ENCODE measurements at regions not wholly inside any gene's neighbourhood (a gene's known extent, or its start where the extent isn't known, plus 50 kb on each side); places are given as distances from the start of the nearest gene placed in this dataset.

GRCh38 chr1:208637181-208637580 is 393.0 kb upstream of the PLXNA2 start:
- DNase-seq (ENCODE audit: low read depth, low spot score), result no peak

DNA sequence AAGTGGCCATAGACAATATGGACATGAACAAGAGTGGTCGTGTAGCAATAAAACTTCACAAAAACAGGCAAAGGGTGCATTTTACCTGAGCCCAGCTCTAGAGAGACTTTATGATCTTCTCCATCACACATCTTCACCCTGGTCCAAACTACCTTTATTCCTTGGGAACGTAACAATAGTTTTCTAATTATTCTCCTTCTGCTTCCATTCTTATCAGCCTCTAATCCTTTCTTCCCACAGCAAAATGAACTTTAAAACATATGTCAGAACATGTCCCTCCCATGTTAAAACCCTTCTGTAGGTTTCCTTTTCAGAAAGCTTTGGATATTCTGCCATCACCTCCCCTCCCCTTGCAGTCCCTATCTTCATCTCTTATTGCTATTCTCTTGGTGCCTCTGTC is 395.2 kb upstream of the PLXNA2 start:
- DNase-seq (ENCODE audit: low read depth, low spot score), result no peak

GRCh38 chr1:208640295-208640694 is 396.1 kb upstream of the PLXNA2 start:
- DNase-seq (ENCODE audit: low read depth, low spot score), result no peak

DNA sequence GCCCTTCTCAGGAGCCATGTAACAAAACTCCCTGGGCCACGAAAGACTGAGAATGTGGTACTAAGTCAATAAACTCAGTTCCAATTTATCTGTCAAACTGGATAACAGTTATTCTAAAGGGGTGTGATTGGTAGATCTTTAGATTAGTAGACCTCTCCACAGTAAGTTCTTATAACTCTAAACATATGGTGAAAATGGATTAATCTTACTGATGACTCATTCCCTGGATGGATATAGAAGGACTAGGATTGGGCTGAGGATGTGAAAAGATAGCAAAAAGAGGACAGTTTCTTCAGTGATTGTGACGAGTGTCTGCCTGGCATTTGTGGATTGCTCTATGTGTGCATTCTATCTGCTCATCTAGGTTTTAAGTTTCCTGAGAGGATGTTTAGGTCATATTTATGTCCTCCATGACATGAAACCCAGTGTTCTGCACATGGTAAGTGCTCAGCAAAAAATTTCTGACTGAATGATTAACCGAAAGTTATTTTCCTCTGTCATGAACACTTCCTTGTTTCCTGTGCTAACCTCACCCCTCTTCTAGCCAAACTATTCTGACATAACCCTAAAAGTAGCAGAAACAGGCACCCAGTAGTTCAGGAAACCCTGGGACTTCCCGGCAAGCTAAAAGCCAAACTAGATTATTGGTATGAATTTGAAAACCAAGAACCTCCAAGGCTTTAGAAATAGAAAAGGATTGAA is 397.5 kb upstream of the PLXNA2 start:
- DNase-seq (ENCODE audit: low read depth, low spot score), result no peak

- DNase-seq (ENCODE audit: low read depth, low spot score), result no peak
Observed at GRCh38 chr1:208643005-208643597, 398.9 kb upstream of the PLXNA2 start.

GRCh38 chr1:208644401-208645160 is 400.4 kb upstream of the PLXNA2 start:
- DNase-seq (ENCODE audit: low read depth, low spot score), result no peak

DNA sequence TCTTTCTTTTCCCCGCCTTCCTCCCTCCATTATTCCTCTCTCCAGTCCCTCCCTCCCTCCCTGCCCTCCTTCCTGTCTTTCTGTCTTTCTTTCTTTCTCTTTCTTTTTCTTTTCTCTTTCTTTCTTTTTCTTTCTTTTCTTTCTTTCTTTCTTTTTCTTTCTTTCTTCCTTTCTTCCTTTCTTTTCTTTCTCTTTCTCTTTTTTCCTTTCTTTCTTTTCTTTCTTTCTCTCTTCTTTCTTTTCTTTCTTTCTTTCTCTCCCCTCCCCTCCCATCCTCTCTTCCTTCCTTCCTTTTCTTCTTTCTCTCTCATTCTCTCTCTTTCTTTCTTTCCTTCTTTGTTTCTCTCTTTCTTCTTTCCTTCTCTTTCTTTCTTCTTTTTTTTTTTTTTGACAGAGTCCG is 402.2 kb upstream of the PLXNA2 start:
- no peak for DNase-seq (ENCODE audit: low read depth, low spot score)

GRCh38 chr1:208648146-208648545 is 404.0 kb upstream of the PLXNA2 start:
- no peak for DNase-seq (ENCODE audit: low read depth, low spot score)

DNA sequence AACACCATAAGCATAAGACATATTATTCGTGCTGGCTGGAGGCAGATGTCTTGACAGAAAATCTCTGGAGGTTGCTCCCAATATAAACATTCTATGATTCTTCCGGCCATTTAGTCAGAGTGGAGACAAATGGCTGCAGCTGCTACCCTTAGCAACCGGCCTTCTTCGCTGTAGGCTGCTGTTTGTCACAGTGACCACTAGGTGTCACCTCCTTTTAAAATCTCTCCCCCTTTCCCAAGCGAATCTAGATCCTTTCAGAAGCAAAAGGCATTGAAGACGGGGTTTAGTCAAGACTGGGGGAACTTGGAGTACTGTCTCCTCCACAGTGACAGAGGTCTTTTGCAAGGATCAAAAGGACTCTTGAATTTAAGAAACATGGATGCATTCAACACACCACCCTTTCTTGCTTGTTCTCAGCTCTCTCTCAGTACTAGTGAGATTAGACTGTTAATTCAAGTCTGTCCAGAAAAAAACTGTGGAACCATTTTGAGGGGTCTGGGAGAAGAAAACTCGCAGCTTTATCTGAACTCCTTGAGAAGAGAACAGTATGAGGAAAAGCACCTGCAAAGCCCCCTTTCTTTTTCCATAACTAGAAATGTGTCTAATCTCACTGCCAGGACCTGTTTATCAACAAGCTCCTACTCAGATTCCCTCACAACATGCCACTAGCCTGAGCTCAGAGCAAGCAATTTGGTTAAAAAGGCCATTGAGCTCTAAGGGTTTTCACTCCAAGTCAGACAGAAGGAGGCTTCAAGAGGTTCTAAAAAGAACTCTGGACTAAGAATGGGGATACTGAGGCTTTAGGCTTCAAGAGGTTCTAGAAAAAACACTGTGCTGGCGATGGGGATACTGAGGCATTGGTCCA is 408.3 kb upstream of the PLXNA2 start:
- DNase-seq (ENCODE audit: low read depth, low spot score), result no peak

- DNase-seq (ENCODE audit: low read depth, low spot score), result no peak
Observed at GRCh38 chr1:208653426-208653825, 409.2 kb upstream of the PLXNA2 start.

GRCh38 chr1:208654241-208654640 is 410.1 kb upstream of the PLXNA2 start:
- DNase-seq (ENCODE audit: low read depth, low spot score), result no peak

DNA sequence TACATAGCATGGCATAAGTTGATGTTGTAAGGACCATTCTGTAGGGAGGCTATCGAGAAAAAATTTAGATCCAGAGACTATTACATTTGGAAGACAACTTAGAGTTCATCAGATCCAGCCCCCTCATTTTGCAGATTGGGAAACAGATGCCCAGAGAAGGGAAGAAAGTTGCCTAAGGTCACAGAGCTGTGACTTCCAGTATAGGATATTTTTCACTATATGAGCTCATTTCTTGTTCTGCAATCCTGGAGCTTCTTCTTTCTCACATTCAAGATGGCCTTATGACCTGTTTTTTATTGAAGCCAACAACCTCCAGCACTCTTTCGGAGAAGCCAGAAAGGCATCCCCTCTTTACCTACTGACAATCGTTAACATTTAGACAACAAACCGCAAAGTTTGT is 421.8 kb upstream of the PLXNA2 start:
- DNase-seq (ENCODE audit: low read depth, low spot score), result no peak

DNA sequence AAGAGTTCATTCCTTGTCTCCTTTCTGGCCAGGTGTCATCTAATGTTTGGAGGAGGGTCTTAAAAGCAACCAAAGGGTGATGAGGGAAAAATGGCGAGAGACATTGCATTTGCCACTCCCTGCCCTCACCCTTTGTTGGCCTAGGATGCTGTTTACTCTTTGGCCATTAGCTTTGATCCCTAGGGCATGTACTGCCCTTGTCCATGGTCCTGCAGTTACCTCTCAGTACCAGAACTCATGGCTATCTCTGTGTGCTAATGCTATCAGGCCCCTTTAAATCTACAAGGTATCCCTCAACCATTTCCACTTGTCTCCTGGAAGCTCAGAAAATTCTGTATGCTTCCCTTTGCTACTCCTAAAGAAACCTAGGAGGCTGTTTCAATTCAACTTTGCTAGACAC is 424.8 kb upstream of the PLXNA2 start:
- DNase-seq (ENCODE audit: low read depth, low spot score), result no peak

DNA sequence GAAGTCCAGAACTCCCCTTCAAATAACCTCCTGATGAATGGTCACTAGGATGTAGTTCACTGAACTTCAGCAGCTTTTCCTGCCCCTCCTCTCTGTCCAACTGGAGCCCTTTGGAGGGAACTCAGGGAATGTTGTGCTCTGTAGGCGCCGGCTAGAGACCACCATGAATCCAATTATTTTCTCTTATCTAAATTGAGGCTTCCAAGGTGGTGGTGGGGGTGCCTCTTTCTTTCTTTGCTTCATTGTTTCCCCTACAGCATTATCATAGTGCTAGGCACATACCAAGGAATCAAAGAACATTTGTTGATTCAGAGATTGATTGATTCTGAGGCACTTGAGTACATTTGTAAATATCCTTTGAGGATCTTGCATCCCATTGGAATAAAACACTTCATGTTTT is 426.6 kb upstream of the PLXNA2 start:
- no peak for DNase-seq (ENCODE audit: low read depth, low spot score)

GRCh38 chr1:208681878-208682663 is 437.9 kb upstream of the PLXNA2 start:
- DNase-seq (ENCODE audit: low read depth, low spot score), result no peak

GRCh38 chr1:208682664-208683013 is 438.5 kb upstream of the PLXNA2 start:
- DNase-seq (ENCODE audit: low read depth, low spot score), result no peak

DNA sequence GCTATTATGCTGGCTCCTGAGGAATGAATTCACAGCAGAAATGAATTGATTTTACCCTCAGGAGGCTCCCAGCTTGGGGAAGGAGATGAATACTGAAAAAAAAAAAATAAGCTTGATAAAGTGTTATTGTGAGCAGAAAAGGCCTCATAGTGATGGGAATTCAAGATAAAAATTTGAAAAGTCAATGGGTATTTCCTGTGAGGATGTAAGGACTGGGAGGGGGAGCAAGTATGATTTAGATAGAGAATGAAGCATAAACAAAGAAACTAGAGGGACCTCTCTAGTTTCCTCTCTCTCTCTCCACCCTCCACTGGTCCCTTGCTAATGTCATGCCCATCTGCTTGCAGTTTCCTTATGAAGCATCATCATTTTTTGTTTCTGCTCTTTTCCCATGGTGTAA is 439.0 kb upstream of the PLXNA2 start:
- DNase-seq (ENCODE audit: low read depth, low spot score), result no peak

GRCh38 chr1:208684192-208684591 is 440.0 kb upstream of the PLXNA2 start:
- DNase-seq (ENCODE audit: low read depth, low spot score), result no peak

- no peak for DNase-seq (ENCODE audit: low read depth, low spot score)
Observed at GRCh38 chr1:208686592-208686991, 442.4 kb upstream of the PLXNA2 start.

DNA sequence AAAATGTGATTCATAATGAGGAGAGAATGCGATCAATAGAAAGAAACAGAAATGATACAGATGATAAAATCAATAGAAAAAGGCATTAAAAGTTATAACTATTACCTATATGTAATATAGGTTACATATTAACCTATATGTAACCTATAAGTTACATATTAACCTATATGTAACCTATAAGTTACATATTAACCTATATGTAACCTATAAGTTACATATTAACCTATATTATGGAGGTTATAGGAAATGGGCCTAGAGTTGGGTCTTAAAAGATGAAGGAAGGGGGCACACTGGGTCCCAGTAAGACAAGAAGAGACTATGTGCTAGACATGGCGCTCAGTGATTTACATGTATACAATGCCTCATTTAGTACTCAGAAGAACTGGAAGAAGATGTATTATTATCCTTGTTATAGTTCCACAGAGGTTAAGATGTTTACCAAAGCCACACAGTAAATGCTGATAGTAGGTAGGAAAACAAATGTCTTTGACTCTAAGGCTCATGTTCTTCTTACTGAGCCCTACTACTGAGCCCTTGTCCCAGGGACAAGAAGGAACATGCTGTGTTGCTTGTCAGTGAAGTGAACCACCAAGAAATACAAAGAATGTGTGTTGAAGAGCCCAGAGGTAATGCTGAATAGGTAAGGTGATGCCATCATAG is 444.6 kb upstream of the PLXNA2 start:
- DNase-seq (ENCODE audit: low read depth, low spot score), result no peak

- no peak for DNase-seq (ENCODE audit: low read depth, low spot score)
Observed at GRCh38 chr1:208691012-208691411, 446.8 kb upstream of the PLXNA2 start.

Data from activated naive CD8-positive, alpha-beta T cell treated with anti-CD3 and anti-CD28 coated beads, Interleukin-2, amount 50 U/mL, for 16 hours (primary cell).